ENCODE measurements at regions not wholly inside any gene's neighbourhood (a gene's known extent, or its start where the extent isn't known, plus 50 kb on each side); places are given as distances from the start of the nearest gene placed in this dataset.

GRCh38 chr10:120995768-120996167, 144.6 kb downstream of the WDR11 start:
- no peak for TF ChIP-seq CTCF (IDR thresholded peaks at IDR 0.05; ENCODE audit: insufficient read depth, low read depth, low read length)
- no peak for DNase-seq (ENCODE audit: low read depth)
- no peak overlapping the region for H3K4me3 ChIP-seq (ENCODE audit: low read depth, low read length)

- no peak for TF ChIP-seq CTCF (IDR thresholded peaks at IDR 0.05; ENCODE audit: insufficient read depth, low read depth, low read length)
Observed at GRCh38 chr10:120996456-120997034, 145.4 kb downstream of the WDR11 start.

GRCh38 chr10:120997313-120997712, 146.2 kb downstream of the WDR11 start:
- no peak overlapping the region for H3K4me3 ChIP-seq (ENCODE audit: low read depth, low read length)
- no peak for TF ChIP-seq CTCF (IDR thresholded peaks at IDR 0.05; ENCODE audit: insufficient read depth, low read depth, low read length)
- DNase-seq (ENCODE audit: low read depth), result no peak

More at GRCh38 chr10:120996456-120997034, 145.4 kb downstream of the WDR11 start:
- no peak overlapping the region for H3K4me3 ChIP-seq (ENCODE audit: low read depth, low read length)
- no peak for DNase-seq (ENCODE audit: low read depth)

- DNase-seq (ENCODE audit: low read depth), result no peak
- H3K4me3 ChIP-seq (ENCODE audit: low read depth, low read length), result no peak overlapping the region
- no peak for TF ChIP-seq CTCF (IDR thresholded peaks at IDR 0.05; ENCODE audit: insufficient read depth, low read depth, low read length)
Observed at GRCh38 chr10:120997756-120998155, 146.6 kb downstream of the WDR11 start.

GRCh38 chr10:120998251-120998650, 147.1 kb downstream of the WDR11 start:
- no peak overlapping the region for H3K4me3 ChIP-seq (ENCODE audit: low read depth, low read length)
- DNase-seq (ENCODE audit: low read depth), result no peak

GRCh38 chr10:120998782-120999285, 147.7 kb downstream of the WDR11 start:
- DNase-seq (ENCODE audit: low read depth), result no peak
- no peak overlapping the region for H3K4me3 ChIP-seq (ENCODE audit: low read depth, low read length)
- no peak for TF ChIP-seq CTCF (IDR thresholded peaks at IDR 0.05; ENCODE audit: insufficient read depth, low read depth, low read length)

More at GRCh38 chr10:120998251-120998650, 147.1 kb downstream of the WDR11 start:
- no peak for TF ChIP-seq CTCF (IDR thresholded peaks at IDR 0.05; ENCODE audit: insufficient read depth, low read depth, low read length)

GRCh38 chr10:120999868-121000267, 148.7 kb downstream of the WDR11 start:
- no peak for TF ChIP-seq CTCF (IDR thresholded peaks at IDR 0.05; ENCODE audit: insufficient read depth, low read depth, low read length)
- H3K4me3 ChIP-seq (ENCODE audit: low read depth, low read length), result no peak overlapping the region
- no peak for DNase-seq (ENCODE audit: low read depth)
